A673 (cell line): ENCODE measurements at regions not wholly inside any gene's neighbourhood (a gene's known extent, or its start where the extent isn't known, plus 50 kb on each side); places are given as distances from the start of the nearest gene placed in this dataset.
"Not testable (repeated sequence)": the region's sequence is repeated elsewhere in the genome, so short reads cannot be mapped to it uniquely, and the experiment has no call there.

Experiments used
- CTCF ChIP-seq: fragments of 300-800, 200-600 bp; sonication (generic); conservative IDR thresholded peaks from 2 replicates; pipeline ENCODE4 v1.5.1; 2017; ENCODE audit warnings: low read depth, mild to moderate bottlenecking, antibody characterized with exemption, low read length, moderate library complexity, mixed read lengths
- EZH2 ChIP-seq: fragments of 200-600 bp; sonication (generic); IDR thresholded peaks from 2 replicates; pipeline ENCODE4 v1.6.1; 2017; ENCODE audit warnings: borderline replicate concordance, low read depth, mild to moderate bottlenecking, mixed read lengths, antibody characterized with exemption, low read length; ENCODE audit not compliant: poor library complexity, severe bottlenecking

GRCh38 chr1:222049661-222050060 lies 307.8 kb upstream of the DUSP10 start:
- not testable (repeated sequence) for TF ChIP-seq CTCF, EZH2
